HG02798 (cell line): ENCODE measurements at regions not wholly inside any gene's neighbourhood (a gene's known extent, or its start where the extent isn't known, plus 50 kb on each side); places are given as distances from the start of the nearest gene placed in this dataset.

ENCODE experiments used
- ATAC-seq: cut with Tn5 transposase; IDR thresholded peaks from one replicate; pipeline ENCODE4 v1.9.1; 2021; ENCODE audit warnings: mild to moderate bottlenecking; ENCODE audit not compliant: unreplicated experiment, poor library complexity

DNA sequence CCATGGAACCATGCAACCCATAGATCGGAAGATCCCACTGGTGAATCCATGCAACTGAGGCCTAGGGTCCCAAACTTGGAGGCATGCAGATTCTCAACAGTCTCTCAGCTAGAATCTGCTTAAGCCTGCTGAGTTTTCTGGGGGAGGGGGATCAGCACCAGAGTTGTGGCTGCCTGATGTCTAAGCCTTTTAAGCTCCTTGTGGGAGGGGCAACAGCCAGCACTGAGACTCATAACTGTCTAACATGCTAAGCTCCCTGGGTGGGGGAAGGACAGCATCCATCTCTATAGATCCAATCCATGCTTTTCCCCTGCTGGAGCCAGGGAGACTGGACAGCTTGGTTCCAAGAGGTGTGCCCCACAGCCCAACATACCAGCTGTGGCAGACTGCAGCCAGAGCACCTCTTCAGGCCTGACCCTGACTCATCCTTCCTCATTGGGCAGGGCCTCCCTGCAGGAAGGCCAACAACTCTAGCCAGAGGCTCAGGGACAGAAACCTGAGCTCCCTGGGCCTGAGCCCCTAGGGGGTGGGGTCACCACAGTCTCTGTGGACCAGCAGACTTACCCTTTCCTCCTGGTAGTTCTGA, 300.1 kb upstream of the SLC7A11 start:
- no peak for ATAC-seq

DNA sequence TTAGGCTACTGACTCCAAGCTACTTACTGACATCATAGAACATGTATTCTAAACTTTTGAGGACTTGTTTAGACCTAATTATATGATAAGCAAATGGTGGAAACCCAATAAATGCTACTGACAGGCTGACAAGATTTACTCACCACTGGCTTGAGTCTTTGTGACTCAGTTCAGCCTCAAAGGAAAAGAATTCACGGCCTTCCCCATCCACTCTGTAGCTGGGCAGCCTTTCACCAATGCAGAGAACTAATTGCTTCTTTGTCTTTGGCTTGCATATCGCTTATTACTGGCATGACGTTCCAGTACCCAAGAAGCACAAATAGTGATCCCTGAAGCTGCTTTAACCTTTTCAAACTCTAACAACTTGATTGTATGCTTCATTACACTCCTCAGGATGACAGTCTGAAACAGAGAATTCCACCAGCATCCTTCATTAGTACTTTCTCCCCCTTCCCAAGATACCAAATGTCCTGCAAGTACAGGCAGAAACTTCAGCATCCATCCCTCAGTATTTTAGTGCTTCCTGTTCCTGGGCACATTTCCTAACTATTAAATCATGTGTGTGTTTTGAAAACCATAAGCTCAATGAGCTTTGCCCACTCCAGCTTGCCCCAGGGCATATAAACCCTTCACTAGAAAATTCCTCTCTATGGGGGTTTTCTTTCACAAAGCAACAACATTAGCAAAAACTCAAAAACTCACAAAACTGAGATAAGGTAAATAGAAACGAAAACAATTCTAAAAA, 298.1 kb upstream of the SLC7A11 start:
- no peak for ATAC-seq

DNA sequence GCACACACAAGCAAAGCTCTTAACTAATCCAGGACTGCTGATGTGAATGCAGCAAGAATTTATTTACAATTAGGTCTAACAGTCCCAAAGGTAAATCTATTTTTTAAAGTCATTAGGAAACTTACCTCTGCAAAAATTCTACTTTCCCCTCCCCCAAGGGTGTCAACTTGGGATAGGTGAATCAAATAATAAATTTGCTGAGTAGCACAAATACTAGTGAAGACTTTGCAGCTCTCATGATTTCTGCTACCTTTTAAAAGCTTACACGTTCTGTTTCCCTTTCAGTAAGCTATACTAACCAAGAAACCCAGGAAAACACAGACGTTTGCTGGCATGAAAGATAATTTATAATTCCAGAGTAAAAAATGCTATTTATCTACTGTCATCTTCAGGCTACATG, 296.6 kb upstream of the SLC7A11 start:
- ATAC-seq = no peak

DNA sequence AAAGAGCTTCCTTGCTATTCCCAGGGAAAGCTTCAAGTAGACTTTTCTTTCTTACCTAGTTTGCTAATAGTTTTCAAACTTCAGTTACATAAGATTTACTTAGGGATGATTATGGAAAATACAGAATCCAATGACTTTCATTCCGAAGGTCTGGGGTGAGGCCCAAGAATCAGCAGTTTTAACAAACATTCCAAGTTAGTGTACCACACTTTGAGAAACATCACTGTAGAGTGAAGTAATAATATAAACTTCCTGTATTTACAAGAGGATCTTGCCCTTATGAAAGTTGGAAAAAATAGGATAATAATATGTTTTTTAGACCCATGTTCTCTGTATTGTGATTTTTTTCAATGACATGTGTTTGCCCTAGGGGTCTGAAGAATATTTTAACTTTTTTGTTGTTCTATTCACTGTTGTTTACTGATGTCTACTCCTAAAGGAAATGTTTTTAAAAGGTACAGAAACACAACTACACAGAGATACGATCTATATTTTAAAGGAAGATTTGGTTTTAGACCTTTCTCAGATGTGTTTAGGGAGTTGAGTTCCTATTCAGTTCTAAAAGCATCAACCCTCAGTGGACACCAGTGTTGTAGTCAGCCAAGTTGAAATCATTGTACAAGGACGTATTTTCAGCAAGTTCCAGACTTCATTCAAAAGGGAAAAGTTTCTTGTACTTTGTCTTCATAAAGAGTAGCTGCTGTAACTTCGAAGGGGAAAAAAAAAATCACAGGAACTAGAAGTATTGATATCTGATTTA, 295.8 kb upstream of the SLC7A11 start:
- no peak for ATAC-seq

DNA sequence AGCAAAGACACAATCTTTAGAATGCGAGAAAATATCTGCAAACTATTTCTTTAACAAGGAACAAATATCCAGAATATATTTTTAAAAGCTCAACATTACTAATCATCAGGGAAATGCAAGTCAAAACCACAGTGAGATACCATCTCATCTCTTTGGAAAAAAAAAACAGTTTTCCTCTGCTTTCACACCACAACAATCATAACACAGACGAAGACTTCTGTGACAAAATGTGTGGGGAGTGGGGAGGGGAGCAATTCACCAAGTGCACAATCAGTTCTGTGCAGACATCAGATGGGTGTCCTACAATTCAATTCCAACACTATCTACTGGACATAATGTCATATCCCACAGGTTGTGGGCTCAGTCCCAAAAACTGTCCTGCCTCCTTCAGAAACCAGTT, 293.2 kb upstream of the SLC7A11 start:
- no peak for ATAC-seq

DNA sequence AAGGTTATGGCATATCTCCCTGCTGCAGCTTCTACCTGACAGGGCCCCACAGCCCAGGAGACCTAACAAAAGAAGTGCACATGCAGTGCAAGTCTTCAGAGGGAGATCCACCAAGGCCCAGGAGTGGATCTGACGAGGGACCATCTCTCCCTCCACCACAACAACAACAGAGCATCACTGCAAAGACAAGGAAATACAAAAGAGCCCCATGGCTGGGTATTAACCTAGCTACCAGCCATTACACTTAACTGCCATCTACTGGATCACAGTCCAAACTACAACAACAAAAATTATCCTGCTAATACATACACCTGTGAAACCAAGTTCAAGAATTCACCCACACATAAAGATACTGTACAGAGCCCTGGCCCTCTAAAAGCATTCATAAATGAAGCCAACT, 280.2 kb upstream of the SLC7A11 start:
- peak; percentile 73 for ATAC-seq

DNA sequence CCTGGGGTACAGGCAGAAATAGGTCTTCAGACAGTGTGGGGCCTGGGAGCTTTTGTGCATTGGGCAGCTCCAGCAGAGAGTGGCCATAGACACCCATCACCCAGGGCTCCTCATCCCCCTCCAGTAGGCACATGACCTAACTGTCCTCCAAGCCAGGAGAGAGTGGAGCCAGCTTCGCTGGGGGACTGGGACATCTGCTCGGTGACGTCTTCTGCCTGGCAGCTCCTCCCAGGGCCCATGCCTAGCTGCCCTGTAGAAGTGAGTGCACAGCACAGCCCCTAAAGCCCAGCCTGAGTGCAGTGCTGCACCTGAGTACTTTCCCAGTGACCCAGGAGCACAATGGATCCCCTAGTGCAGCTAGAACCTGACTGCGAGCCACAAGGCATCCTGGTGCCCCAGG, 279.7 kb upstream of the SLC7A11 start:
- ATAC-seq = no peak

DNA sequence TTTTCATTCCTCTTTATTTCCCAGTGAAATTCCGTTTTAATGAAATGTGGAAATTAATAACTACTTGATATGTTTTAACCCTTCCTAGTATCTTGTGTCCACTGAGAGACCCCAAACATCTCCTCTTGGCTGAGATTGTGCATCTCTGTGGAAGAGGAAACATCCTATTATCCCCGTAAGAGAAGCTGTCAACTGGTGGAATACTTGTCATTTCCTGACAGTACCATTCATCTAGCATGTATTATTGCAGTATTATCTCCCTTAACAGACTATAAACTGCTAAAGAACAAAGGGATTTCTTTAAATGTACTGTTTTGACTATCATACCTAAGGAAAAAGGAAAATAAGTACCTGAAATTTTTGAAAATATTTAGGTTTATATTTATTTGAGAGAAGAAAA, 277.3 kb upstream of the SLC7A11 start:
- ATAC-seq = no peak

DNA sequence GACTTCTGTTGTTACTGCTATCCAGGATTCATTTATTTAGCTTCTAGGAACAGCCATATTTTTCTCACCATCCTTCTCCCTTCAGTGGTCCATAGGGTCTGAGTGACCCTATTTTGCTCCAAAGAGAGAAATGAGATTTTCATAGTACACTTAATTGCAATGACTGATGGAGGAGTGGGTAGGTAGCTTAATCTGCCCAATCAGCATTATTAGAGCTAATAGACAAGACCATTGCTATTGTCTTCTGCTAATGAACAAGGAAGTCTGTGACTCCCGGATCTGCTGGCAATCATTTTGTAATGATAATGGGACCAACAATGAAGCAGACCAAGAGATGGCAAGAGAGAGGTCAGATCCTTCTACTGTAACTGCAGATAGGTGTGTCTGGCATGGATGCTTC, 271.4 kb upstream of the SLC7A11 start:
- no peak for ATAC-seq

DNA sequence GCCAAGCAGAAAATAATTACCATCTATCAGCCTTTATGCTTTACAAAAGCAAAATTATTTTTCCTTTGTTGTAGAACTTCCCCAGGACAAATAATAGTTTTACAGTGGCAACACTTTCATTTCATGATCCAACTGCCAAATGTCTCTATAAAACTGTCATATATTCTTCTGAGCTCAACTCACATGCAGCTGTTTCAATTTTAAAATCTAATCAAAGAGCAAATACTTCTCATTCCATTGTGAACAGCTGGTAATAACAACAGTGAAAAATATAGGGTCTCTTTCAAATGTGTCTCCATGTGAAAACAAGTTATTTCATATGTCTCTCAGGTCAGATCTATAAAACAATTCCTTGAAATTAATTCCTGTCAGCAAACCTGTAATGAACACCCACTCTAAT, 270.6 kb upstream of the SLC7A11 start:
- no peak for ATAC-seq

DNA sequence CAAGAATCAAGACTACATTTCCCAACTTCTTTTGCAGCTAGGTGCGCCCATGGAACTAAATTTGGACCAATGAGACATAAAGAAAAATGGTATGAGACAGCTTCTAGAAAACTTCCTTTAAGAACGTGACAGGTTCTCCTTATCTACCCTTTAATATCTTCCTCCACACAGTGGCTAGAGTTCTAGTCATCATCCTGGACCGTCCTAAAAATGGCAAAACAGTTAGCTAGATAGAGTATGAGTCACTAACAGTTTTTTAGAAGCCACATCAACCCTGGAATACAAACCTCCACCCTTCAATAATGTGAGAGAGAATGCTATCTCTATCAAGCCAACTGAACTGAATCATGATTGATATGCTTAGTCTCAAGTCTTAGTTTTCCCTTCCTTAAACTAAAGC, 267.9 kb upstream of the SLC7A11 start:
- no peak for ATAC-seq

DNA sequence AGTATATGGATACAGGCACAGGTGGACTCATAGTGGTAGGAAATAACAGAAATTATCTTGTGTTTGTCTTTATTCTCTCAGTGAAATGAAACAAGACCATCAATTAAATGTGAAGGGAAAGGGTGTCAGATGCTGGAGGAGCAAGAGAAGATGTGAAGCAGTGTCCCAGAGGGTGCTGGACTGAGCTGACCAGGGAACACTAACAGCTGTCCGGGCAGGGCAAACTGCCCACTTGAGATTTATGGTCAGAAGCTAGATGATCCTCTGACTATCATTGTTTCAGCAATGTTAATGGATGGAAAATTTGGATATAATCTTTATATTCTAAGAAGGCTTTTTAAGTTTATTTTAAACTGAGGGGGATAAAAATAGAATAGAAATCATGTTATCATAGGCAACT, 267.2 kb upstream of the SLC7A11 start:
- no peak for ATAC-seq

DNA sequence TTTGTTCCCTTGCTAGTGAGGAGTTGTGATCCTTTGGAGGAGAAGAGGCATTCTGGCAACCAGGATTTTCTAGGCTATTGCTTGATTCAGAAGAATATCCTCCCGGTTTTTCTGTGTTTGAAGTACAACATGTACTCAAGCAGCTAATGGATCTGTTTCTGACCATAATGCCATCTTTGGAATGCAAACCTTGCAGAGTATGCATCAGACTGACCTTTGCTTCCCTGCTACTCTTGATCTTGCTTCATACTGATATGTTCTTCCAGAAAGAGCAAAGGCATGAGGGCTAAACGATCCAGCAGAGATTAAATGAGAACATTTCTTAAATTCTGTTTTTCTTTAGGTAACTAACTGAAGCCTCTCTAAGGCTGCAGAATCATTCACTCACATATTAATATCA, 265.4 kb upstream of the SLC7A11 start:
- ATAC-seq = no peak

DNA sequence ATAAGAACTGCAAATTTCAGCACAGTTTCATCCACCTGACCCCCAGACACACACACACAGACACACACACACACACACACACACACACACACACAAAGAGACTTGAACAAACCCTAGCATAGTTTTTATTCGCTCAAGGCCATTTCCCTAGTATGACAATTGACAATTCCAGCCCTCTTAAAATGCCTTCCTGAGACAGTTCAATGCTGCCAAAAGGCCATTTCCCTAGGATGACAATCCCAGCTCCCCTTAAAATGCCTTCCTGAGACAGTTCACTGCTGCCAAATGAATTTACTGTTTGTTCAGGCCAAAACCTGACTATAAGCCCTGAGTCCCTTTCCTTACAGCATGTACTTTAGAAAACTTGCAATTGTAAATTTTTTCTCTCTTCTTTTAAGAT, 259.5 kb upstream of the SLC7A11 start:
- ATAC-seq = no peak

DNA sequence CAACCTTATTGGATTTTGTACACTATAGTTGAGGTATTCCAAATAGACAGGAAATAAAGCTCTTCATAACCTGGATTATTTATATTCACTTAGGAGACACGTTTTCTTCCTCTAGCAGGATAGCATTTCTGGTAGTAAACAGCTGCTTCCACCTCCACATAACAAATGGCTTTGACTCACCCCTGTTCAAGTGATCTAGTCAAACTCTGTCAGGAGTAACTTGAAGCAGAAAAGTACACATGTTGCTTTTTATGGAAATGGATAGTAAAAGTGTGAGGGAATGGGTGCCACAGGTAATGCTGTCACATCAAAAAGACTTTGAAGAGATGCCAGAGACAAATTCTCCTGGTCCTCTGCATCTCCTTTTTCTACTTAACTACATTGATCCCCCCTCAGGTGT, 258.7 kb upstream of the SLC7A11 start:
- ATAC-seq = no peak

DNA sequence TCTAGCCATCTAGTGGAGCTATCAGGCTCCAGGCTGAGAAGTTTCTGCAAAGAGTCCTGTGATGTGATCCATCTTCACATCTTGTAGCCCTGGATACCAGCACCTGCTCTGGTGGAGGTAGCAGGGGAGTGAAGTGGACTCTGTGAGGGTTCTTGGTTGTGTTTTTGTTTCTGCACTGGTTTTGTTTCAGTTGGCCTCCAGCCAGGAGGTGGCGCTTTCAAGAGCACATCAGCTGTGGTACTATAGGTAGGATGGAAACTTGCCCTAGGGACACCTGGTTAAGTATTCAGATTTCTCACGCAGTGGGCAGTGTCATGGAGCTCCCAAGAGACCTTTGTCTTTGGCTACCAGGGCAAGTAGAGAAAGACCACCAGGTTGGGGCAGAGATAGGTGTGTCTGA, 257.5 kb upstream of the SLC7A11 start:
- ATAC-seq = no peak

DNA sequence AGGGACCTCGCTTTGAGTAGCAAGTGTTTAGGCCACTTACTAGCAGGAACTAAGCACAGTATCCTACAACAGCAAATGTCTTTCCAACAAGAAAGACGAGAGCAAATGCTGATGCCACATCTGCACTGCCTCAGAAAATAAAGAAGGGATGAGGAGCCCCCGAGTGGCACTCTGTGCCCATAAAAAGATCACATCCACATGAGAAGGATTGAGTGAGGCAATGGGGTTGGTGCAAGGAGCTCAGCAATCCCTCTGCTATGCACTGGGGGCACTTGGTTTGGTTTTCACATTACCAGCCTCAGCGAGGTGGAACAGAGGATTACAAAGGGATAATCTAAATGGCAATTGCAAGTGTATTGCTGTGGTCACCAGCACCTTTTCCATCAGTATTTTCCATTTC, 252.8 kb upstream of the SLC7A11 start:
- ATAC-seq = peak; percentile 50

DNA sequence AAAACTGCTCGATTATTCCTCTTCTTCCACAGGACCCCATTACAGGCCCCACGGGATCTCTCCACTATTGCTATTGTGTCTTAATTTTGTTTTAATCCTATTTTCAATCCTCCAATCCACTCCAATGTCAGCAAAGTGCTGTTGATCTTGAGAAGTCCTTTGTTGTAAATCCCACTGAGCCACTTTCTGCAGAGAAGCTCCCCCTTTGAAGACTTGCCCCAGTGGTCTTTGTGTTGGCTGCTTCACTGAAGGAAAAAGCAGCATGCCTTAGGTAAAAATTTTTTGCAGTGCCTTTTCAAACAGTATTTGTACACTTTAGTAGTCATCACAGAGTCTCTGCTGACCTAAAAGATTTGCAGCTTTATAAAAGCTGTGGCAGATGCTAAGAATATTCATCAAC, 252.0 kb upstream of the SLC7A11 start:
- no peak for ATAC-seq

DNA sequence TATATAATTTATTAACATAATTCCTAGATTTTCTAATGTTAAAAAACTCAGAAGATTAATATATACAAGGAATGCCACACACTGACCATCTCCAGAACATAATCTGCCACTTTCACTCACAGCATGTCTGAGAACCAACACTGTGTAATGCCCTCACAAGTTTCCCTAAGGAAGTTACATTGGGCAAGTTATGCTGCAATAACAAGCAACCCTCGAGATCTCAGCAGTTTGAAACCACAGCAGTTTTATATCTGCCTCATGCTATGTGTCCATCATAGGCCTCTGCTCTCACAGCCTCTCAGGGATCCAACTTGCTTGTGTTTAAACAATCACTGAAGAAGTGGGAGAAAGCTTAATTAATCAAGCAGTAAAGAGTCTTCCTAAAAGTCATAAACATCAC, 250.0 kb upstream of the SLC7A11 start:
- no peak for ATAC-seq

DNA sequence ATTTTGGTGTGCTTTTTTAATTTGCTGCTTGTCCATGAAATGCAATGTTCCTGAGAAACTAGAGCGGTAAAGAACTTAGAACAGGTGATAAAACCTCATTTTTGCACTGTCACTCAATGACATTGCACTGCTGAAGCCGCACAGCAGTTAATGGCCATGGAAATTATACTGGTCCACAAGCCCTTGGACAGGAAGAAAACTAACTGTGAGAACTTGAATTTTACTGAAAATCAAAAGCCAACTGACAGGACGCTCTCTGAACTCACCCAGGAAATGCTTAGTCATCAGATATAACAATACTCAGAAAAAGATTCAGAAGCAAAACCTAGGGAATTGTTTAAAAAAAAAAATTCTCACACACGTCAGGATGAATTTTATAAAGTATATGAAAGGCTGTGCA, 246.4 kb upstream of the SLC7A11 start:
- ATAC-seq = no peak

DNA sequence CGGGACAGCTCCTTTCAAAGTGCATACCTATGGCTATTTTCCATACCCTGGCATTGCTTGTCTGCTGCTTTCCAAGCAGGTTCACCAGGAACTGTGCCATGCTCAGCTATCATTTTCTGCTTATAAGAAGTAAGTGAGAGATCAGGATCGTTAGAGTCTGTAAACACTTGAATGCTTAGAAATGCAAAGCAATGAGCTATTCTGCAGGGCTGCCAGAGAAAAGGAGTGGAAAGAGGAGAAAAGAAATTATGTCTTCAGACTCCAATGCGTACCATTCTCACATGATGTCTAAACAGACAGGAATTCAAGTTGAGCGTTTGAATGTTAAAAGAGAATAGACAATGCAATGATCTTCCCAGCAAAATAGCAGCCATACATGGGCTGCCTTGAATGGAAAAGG, 245.5 kb upstream of the SLC7A11 start:
- ATAC-seq = no peak

DNA sequence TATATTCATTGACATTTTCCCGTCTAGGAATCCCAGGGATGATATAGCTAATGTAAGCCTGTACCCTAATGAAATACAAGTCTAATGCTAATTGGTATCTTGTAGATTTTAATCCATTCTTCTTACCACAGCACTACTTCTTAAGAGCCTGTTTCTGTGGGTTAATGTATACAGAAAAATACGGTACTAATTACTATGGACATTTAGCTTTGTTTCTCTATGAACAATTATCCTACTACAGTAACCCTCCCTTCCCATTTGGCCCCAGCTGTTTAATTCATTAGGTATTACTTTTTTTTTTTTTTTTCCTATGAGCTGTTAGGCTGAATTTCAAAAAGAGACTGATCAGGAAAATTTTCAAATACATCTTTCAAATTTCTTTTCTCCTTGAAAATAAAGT, 245.1 kb upstream of the SLC7A11 start:
- ATAC-seq = no peak
